ENCODE measurements at regions not wholly inside any gene's neighbourhood (a gene's known extent, or its start where the extent isn't known, plus 50 kb on each side); places are given as distances from the start of the nearest gene placed in this dataset.
A peak's percentile ranks its signal among the peaks of the same experiment; 100 is the strongest.

DNA sequence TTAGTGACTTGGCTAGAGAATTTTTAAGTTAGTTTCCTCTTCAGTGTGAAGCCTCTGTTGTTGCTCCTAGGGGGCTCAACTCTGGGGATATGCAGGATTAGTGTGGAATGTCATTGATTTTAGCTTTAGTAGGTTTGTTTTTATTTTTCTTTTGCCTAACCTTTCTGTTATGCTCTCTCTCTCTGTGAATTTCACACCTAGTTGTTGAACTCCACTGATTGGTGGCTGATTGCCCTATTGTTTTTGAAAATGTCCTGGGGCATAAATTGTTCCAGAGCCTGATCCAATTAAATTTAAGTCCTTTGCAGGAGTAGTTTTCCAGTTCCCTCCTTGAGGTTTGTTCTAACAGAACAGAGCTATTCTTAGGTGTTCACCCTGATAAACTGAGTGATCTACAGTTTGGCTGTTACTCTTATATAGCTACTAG is 393.3 kb upstream of the CTSO start:
- ATAC-seq (no peak), DNase-seq (no peak)

GRCh38 chr4:156344397-156344796 is 390.7 kb upstream of the CTSO start:
- TF ChIP-seq, protein P1, sequence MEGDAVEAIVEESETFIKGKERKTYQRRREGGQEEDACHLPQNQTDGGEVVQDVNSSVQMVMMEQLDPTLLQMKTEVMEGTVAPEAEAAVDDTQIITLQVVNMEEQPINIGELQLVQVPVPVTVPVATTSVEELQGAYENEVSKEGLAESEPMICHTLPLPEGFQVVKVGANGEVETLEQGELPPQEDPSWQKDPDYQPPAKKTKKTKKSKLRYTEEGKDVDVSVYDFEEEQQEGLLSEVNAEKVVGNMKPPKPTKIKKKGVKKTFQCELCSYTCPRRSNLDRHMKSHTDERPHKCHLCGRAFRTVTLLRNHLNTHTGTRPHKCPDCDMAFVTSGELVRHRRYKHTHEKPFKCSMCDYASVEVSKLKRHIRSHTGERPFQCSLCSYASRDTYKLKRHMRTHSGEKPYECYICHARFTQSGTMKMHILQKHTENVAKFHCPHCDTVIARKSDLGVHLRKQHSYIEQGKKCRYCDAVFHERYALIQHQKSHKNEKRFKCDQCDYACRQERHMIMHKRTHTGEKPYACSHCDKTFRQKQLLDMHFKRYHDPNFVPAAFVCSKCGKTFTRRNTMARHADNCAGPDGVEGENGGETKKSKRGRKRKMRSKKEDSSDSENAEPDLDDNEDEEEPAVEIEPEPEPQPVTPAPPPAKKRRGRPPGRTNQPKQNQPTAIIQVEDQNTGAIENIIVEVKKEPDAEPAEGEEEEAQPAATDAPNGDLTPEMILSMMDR (IDR thresholded peaks at IDR 0.05) = no peak

More for the DNA sequence above, 393.3 kb upstream of the CTSO start:
- no peak overlapping the region for H3K4me3 ChIP-seq
- no peaks in the 10 kb centered on the region for H3K27me3 ChIP-seq (ENCODE audit: low read depth)
- no peaks in the 10 kb centered on the region for H3K36me3 ChIP-seq
- no peak overlapping the region for H3K27ac ChIP-seq
- no peaks in the 10 kb centered on the region for H3K9me3 ChIP-seq
- TF ChIP-seq, protein P1 (IDR thresholded peaks at IDR 0.05) = no peak
- no peaks in the 10 kb centered on the region for H3K4me1 ChIP-seq
- intact Hi-C loops (cut with DNase I) = no loop called here

GRCh38 chr4:156336511-156336910 is 382.8 kb upstream of the CTSO start:
- Histone ChIP-seq H3K27me3 (ENCODE audit: low read depth) (no peaks in the 10 kb centered on the region), H3K36me3 (no peaks in the 10 kb centered on the region), H3K4me3 (no peak overlapping the region), H3K27ac (no peak overlapping the region), H3K9me3 (no peaks in the 10 kb centered on the region), H3K4me1 (no peaks in the 10 kb centered on the region)
- DNase-seq (no peak), ATAC-seq (no peak)
- intact Hi-C loops (cut with DNase I) = no loop called here
- TF ChIP-seq, protein P1 (IDR thresholded peaks at IDR 0.05) = no peak

More at GRCh38 chr4:156344397-156344796, 390.7 kb upstream of the CTSO start:
- no peak overlapping the region for H3K27ac ChIP-seq
- no peak overlapping the region for H3K4me3 ChIP-seq
- no peaks in the 10 kb centered on the region for H3K36me3 ChIP-seq
- no peaks in the 10 kb centered on the region for H3K4me1 ChIP-seq
- ATAC-seq = no peak
- no peaks in the 10 kb centered on the region for H3K27me3 ChIP-seq (ENCODE audit: low read depth)
- DNase-seq = no peak
- intact Hi-C loops (cut with DNase I) = no loop called here
- no peaks in the 10 kb centered on the region for H3K9me3 ChIP-seq

DNA sequence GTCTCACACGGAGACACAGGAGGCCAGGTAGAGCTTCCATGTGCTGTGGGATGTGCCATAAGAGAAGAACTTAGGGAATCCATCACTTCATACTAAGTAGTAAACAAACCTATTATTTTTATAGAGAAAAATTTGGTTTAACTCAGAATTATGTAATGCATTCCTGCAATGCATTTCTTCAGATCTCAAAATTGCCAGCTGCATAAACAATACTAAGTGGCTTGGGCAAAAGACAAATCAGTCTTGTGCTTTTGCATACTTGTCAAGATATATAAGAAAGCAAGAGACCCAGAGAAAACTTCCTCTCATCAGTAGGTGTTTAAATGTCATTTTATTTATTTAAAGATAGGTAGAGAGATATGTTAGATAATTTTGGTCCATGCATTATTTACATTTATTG is 382.1 kb upstream of the CTSO start:
- Histone ChIP-seq H3K9me3 (no peaks in the 10 kb centered on the region), H3K27me3 (ENCODE audit: low read depth) (no peaks in the 10 kb centered on the region), H3K4me1 (no peaks in the 10 kb centered on the region), H3K36me3 (no peaks in the 10 kb centered on the region), H3K4me3 (no peak overlapping the region), H3K27ac (no peak overlapping the region)
- TF ChIP-seq, protein P1 (IDR thresholded peaks at IDR 0.05) = no peak
- ATAC-seq (no peak), DNase-seq (no peak)
- intact Hi-C loops (cut with DNase I) = no loop called here

DNA sequence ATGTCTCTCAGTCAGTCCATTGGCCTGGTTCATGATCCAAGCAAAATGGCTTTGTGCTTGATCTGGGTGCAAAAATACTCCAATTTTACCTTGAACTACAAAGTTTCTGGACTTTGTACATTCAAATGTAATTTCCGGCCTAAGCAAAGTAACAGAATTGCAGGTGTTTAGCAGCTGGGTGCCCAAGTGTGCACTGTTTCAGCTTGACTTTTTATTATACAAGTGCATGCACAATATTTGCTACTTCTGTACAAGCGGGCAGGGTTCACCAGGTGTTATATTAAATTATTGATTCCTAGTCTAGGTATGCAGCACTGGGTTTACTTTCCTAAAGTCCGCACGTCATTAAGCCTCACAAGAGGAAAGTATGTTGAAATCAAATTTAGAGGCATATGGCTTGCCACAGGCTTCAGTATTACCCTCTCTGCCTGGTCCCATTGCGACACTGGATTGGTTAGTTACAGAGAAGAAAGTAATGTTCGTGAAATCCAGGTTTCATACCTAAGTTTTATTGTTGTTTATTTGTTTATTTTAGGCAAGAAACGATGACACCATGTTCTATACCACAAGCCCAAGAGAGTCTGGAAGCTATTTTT is 376.9 kb upstream of the CTSO start:
- H3K9me3 ChIP-seq = no peaks in the 10 kb centered on the region
- DNase-seq = no peak
- H3K27me3 ChIP-seq (ENCODE audit: low read depth) = no peaks in the 10 kb centered on the region
- H3K27ac ChIP-seq = no peak overlapping the region
- TF ChIP-seq, protein P1 (IDR thresholded peaks at IDR 0.05) = no peak
- peak; percentile 32 to 42 for ATAC-seq
- intact Hi-C loops (cut with DNase I) = no loop called here
- H3K36me3 ChIP-seq = no peaks in the 10 kb centered on the region
- H3K4me3 ChIP-seq = no peak overlapping the region
- H3K4me1 ChIP-seq = no peaks in the 10 kb centered on the region
